ENCODE measurements at regions not wholly inside any gene's neighbourhood (a gene's known extent, or its start where the extent isn't known, plus 50 kb on each side); places are given as distances from the start of the nearest gene placed in this dataset.

DNA sequence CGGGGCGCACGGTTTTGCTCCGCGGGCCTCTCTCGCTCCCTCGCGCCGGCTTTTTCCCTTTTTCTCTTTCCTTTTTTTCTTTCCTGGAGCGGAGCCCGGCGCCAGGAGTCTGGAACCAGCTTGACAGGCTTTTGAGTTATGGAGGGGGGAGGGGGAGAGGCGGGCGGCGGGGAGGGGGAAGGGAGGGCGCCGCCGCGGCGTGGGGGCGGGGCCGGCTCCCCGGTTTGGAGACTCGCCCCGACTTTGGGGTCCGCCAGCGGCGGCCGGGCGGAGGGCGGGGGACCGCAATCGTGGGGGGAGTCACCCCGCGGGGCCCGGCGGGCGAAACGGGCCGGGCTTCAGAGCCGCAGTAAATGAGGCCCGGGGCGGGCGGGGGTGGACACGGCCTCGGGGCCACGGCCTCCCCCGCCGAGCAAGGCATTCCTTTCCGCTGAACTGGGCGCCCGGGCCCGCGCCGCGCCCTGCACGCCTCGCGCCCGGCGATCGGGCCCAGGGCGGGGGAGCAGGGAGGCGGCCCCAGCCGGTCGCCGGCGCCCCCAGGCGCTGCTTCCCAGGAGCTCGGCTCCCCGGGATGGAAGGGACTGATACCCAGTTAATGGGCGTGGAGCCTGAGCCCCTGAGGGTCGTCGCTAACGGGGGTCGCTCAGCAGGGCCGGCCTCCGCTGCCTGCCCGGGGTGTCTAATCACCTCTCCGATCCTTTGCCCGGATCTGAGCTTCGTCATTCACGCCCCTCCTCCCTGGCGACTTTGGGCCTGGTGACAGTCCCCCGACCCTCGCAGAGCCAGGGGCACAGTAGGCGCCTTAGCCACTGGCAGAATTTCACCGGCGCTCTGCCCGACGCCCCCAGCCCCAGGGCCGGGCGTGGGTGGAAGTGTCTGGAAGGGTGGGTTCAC, 138.1 kb downstream of the C9orf50 start:
- peak; percentile 79 to 82 for ATAC-seq
- intact Hi-C loops (cut with DNase I) = loop anchor here in 1 of 2 donors (10.0 kb wide), 1 partner anchor 308 kb away; the partner anchor contains the start of gene IER5L
- DNase-seq = peak; percentile 88

DNA sequence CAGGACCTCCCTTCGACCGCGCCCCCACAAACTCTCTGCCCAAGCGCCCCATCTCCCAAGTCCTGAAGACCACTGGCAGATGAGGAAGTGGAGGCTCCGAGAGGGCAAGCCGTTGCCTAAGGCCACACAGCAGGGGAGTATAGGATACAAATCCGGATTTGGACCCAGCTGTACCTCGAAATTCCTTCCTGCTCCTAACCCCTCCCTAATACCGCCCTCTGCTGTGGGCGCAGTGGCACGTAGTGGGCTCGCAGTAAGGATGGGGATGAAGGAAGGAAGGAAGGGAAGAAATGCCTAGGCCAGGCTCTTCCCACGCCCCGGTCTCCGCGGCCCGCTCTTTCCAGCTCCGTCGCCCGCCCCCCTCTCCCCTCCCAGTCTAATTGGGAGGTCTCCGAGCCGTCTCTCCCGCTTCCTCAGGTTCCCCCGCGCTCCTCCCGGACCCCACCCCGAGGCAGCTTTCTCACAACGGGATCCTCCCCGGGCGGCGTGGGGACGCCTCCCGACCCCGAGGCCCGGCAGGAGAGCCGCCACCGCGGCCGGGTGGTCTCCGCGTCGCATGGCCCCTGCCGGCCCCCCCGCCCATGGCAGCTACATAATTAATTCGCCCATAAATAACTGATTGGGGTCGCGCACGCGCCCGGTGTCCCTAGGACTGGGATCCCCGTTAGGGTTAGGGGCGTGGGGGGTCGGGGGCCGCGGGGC, 138.9 kb downstream of the C9orf50 start:
- DNase-seq (peak; percentile 71), ATAC-seq (peak; percentile 4 to 13)
- intact Hi-C loops (cut with DNase I) = loop anchor here in 1 of 2 donors (10.0 kb wide), 1 partner anchor 307 kb away; the partner anchor contains the start of gene IER5L

DNA sequence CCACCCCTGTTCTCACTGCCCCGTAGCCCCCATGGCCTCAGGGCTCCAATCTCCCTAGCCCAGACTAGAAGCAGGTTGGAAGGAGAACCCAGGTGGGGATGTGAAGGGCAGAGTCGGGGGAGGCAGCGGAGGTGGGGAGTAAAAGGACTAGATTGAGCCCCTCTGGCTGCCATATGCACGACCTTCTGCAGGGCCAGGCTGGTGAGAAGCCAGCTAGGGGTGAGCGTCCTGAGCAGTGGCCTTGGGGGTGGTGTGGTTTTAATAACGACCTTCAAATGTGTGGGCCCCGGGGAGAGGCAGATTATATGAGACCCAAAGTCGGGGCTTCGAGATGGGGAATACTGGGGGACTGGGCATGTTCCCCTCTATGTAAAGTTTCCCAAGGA, 139.5 kb downstream of the C9orf50 start:
- DNase-seq = peak; percentile 33
- intact Hi-C loops (cut with DNase I) = loop anchor here in 1 of 2 donors (10.0 kb wide), 1 partner anchor 307 kb away; the partner anchor contains the start of gene IER5L
- ATAC-seq = no peak

DNA sequence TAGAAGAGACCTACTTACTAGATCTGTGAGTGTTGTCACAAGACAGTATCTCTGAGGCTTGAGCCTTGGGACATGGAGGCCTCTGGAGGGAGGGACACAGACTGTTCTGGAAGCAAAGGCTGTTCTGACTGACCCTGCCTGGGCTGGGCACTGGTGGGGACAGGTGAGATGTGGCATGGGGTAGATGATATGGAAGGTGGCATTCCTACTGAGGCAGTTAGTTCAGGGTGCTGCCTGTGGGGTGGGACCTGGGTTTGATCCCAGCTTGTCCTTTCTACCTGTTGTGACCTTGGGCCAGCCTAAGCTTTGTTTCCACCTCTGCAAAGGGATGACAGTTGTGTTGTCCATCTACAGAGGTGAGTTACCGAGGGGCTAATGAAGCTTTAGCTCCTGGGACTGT, 140.2 kb downstream of the C9orf50 start:
- ATAC-seq (no peak), DNase-seq (no peak)
- intact Hi-C loops (cut with DNase I) = loop anchor here in 1 of 2 donors (10.0 kb wide), 1 partner anchor 306 kb away; the partner anchor contains the start of gene IER5L

DNA sequence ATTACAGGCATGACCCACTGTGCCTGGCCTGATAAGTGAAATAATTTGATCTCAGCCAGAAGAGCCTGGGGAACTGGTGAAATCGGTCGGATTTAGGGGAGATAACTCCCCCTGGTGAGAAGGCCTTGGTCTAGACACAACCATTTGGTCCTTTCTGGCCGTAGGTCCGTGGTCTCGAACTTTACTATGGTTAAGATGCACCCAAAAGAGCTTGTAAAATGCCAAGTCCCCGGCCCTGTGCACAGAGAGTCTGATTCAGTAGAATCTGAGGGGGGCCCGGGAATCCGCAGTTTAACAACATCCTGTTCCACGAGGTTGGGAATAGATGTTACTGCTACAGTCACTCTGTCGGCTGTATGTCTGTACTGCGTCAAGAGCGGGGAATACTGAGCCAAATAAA, 140.7 kb downstream of the C9orf50 start:
- intact Hi-C loops (cut with DNase I) = loop anchor here in 1 of 2 donors (10.0 kb wide), 1 partner anchor 305 kb away; the partner anchor contains the start of gene IER5L
- DNase-seq (peak; percentile 38), ATAC-seq (no peak)

DNA sequence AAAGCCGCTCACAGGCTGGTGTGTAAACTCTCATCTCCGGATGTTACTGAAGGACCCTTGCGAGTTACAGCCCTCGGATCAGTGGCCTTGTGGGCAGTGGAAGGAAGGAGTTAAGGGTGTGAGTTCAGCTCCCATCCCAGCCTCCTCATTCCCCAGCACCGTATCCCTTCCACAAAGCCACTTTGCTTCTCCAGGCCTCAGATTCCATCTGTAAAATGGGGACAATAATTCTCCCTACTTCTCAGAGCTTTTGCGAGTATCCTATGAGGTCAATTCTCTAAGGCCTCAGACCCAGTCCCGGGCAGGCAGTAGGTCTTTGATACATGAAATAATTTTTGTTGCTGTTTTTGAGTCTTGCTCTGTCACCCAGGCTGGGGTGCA, 141.3 kb downstream of the C9orf50 start:
- ATAC-seq = no peak

DNA sequence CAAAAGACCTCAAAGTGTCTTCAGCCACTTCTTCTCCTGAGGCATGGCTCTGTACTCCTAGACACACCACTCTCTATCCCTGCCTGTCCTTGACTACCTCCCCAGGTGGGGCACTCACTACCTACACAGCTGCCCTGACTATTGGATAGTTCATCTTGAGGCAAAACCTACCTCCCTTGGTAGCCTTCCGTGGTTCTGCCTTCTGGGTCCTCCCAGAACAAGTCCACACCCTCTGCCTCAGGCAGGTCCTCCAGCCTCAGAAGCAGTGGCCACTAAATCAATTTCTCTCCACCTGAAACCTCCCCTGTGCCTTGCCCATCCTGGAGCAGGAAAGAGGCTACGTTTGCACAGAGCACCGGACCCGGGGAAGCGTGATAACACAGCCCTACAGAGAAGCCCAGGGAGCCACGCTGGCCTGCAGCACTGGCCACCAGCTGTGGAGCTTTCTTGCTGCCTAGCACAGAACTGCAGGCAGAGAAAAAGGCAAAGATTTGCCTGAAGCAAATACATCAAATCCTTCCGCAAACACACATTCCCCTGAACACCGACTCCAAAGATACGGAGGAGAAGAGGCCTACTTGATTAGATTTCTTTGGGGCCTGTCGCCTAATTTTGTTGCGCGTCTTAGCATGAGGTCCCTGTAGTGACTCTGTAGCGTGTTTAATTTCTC, 141.8 kb downstream of the C9orf50 start:
- intact Hi-C loops (cut with DNase I) = no loop called here
- ATAC-seq (no peak), DNase-seq (no peak)

More for the DNA sequence above, 141.3 kb downstream of the C9orf50 start:
- DNase-seq = no peak
- intact Hi-C loops (cut with DNase I) = loop anchor here in 1 of 2 donors (10.0 kb wide), 1 partner anchor 305 kb away; the partner anchor contains the start of gene IER5L

DNA sequence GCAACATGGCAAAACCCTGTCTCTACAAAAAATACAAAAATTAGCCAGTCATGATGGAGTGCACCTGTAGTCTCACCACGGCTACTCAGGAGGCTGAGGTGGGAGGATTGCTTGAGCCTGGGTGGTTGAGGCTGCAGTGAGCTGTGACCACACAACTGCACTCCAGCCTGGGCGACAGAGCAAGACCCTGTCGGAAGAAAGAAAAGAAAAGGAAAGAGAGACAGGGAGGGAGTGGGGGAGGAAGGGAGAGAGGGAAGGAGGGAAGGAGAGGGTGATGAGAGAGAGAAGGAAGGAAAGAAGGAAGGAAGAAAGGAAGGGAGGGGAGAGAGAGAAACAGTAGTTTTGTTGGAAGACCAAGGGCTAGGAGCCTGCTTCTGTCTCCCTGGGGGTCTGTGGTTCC, 142.4 kb downstream of the C9orf50 start:
- no peak for ATAC-seq
- no peak for DNase-seq
- intact Hi-C loops (cut with DNase I) = no loop called here

DNA sequence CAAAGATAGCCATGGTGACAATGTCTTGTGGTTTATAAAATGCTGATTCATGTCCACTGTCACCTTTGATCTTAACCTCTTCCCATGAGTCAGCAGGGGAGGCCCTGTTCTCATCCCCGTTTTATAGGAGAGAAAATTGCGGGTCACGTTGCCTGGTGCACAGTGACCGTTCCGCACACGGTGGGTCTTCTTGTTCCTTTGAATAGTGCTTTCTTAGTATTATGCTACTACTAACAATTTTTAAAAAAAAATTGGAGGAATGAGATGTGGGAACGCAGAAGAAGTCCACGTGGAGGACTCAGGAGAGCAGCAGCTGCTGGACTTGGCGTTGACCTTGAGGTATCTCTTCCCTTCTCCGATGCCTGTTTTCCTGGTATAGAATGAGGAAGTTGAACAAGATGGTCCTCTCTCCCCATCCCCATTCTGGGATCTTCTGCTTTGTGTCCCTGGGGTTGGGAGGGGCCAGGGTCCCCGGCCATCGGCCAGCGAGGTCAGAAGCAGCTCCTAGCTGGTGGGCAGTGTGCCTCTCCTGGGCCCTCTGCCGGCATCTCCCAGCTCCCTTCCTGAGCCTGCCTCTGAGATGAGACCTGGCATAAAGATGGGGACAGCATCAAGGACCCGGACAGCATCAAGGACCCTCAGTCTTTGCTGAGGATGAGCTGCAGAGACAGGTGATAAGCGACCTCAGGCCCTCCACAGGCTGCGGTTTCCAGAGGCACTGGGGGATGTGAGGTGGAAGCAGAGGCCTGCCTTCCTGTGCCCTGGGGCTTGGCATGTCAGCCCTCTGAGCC, 143.9 kb downstream of the C9orf50 start:
- intact Hi-C loops (cut with DNase I) = no loop called here
- ATAC-seq = no peak
- DNase-seq = no peak

DNA sequence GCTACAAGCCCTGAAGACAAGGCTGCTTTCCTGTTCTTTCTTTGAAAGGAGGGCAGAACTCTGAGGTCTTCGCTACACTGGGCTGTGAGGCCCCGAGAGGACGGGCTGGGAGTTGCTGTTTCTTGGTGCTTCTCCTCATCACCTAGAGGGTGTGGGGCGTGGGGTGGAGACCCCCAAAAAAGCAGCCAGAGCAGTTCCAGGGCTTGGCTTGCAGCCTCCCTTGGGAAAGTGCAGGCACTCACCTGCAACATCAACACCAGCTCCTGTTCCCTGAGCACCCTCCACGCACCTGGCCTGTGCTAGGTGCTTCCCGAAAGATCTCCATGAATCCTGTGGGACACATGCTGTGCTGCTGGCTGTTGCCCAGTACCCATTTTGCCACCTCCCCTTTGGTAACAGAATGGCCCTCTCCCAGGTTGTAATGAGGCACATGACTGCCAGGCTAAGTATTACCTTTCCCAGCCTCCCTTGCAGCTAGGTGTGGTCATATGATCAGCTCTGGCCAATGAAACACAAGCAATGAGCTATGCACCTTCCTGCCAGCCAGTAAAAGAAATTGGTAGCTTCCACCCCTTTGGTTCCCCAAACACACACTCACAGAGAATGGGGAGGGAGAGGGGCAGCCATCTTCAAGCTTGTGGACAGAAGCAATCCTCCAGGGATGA, 146.0 kb downstream of the C9orf50 start:
- DNase-seq (no peak), ATAC-seq (no peak)
- intact Hi-C loops (cut with DNase I) = no loop called here

DNA sequence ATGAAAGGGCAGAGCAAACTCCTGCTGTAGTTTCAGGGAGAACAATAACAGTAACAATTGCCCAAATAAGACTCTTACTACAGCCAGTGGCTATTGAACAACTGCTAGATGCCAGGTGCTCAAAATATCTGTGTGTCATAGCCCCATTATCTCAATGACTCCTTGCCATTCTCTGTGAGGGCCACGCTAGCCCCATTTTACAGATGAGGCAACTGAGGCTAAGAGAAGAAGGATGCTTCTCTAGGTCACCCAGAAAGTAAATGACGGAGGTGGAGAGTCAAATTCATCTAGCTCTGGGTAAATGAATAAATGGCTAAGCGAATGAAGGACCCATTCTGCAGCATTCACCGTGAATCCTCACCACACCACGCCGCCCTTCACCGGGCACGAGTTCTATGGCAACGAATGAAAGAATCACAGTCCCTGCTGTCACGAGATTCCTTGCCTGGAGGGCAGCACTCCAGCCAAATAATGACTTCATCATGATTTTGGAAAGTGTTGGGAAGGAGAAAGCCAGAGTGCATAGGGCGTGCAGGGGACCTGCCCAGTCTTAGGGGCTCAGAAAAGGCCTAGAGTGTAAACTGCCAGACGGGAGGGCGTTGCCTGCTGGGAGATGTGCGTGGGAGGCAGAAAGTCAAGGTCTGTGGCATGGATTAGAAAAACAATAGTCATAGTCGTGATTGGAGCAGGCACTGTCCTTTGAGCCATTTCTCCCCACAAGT, 147.2 kb downstream of the C9orf50 start:
- ATAC-seq (peak; percentile 73 to 74), DNase-seq (peak; percentile 71)
- intact Hi-C loops (cut with DNase I) = no loop called here

DNA sequence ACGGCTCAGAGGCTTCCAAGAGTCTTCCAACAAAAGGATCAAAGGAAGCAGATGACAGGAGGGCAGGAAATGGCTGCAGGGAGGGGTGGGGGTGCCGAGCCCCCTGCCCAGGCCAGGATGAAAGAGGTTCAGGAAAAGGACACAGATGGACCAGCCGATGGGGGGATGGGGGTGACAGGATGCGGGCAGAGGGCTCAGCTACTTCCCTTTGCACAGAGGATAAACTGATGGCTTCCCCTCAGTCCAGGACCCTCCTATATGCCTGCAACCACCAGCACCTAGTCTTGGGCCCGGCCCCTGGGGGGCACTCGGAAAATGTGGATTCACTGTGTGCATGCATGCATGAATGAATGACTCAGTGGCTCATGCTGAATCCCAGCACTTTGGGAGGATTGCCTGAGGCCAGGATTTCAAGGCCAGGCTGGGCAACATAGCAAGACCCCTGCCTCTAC, 148.2 kb downstream of the C9orf50 start:
- ATAC-seq (no peak), DNase-seq (no peak)
- intact Hi-C loops (cut with DNase I) = no loop called here

DNA sequence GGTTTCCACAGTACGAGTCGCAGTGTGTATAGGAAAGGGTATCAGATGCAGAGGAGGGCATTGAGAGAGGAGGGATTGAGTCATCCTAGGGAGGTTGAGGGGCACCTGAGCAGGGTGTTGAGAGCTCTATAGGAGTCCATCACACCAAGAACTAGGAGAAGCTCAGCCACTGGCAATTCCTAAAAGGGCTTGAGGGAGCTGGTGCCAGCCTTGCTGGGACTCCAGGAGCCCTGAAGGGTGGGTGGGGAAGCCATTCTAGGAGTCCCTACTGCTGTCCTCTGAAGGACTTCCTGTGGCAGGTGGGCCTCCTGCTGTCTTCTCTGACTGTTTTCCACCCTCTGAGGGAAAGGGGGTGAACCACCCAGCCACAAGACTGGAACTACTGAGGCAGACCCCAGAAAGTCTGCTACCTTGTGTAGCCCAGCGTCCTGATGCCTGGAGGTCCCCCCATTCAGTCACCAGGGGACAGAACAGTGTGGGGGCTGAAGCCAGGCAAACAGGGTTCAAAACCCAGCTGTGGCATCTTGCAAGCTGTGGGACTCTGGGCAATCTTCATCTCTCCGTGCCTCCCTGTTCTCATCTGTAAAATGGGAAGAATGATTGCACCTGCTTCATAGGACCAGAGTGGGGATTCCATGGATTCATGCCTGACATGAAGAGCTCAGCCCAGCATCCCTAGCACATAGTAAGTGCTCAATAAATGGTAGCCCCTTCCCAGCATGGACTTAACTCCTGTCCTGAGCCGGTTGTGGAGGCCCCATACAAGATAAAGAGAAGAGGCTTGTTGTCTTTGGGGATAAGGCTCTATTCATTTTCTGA, 149.5 kb downstream of the C9orf50 start:
- intact Hi-C loops (cut with DNase I) = no loop called here
- DNase-seq (no peak), ATAC-seq (no peak)

DNA sequence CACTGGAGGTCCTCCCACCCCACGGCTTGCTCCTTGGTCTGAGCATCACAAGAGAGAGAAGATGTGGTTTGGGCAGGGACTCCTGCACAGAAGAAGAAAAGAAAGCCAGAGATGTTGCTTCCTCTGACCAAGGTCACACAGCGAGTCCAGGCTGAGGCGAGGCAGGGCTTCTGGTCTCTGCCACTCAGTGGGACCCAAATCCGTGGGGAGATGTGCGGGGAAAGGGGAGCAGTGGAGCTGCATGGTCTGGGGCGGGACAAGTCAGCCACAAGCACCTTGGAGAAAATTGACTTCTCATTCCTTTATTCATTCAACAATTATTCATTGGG, 150.9 kb downstream of the C9orf50 start:
- intact Hi-C loops (cut with DNase I) = no loop called here
- DNase-seq = no peak
- ATAC-seq = no peak

DNA sequence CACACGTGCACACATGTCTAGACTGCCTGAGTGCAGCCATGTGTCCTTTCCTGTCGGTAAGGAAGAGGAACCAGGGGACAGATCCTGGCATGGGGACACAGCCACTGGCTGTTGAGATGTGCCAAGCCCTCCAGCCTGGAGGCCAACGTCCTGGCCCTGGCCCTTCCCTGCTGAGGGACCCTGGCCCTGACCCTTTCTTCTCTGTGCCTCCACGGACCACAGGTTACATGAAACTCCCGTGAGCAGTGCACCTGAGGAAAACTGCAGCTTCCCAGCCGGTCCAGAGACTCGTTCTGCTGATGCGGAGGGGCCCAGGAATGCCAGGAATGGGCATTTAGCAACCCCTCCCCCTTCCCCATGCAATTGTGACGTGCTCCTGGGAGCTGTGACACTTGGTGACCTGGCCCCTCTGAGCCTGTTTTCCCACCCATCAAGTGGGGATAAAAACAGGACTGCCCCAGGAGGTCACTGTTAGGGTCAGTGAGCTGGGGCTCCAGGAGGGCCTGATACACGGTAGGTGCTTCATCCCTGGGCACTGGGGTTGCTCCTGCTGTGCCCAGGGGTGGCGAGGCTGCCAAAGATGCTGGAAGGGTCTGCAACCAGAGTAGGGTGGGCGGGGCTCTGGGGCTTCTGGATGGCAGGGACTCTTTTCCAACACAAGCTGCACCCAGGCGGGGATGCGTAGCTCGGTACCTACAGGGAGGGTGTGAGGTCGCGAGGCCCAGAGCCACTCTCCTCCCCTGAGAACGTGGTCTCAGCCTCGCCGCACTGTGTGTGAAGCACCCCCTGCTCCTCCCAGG, 151.5 kb downstream of the C9orf50 start:
- DNase-seq = no peak
- ATAC-seq = no peak
- intact Hi-C loops (cut with DNase I) = no loop called here

Data from left cardiac atrium (tissue), 4 donors.